DOHH2 (cell line): ENCODE measurements at regions not wholly inside any gene's neighbourhood (a gene's known extent, or its start where the extent isn't known, plus 50 kb on each side); places are given as distances from the start of the nearest gene placed in this dataset.

Experiments used
- H3F3A ChIP-seq: fragments of 200-600 bp; sonication (generic), shearing (Covaris generic); 2 replicates; pipeline ENCODE4 v1.6.0; 2016; ENCODE audit warnings: antibody characterized with exemption, mild to moderate bottlenecking; ENCODE audit not compliant: control insufficient read depth, insufficient read depth
- H3K27ac ChIP-seq: fragments of 200-600 bp; sonication (generic); 2 replicates; pipeline ENCODE4 v1.5.1; 2014; ENCODE audit warnings: low read depth, mild to moderate bottlenecking, low read length, moderate library complexity
- H3K27me3 ChIP-seq: fragments of 200-600 bp; sonication (generic); 2 replicates; pipeline ENCODE4 v1.6.1; 2014; ENCODE audit warnings: mild to moderate bottlenecking, low read length, mixed read lengths; ENCODE audit not compliant: control insufficient read depth
- H3K36me3 ChIP-seq: fragments of 200-600 bp; sonication (generic); 2 replicates; pipeline ENCODE4 v1.6.1; 2014; ENCODE audit warnings: mild to moderate bottlenecking, low read length, moderate library complexity, mixed read lengths; ENCODE audit not compliant: control insufficient read depth
- H3K4me1 ChIP-seq: fragments of 200-600 bp; sonication (generic); 2 replicates; pipeline ENCODE4 v1.6.1; 2014; ENCODE audit warnings: mild to moderate bottlenecking, low read length, mixed read lengths; ENCODE audit not compliant: control insufficient read depth
- H3K4me2 ChIP-seq: fragments of 200-600 bp; sonication (generic); 2 replicates; pipeline ENCODE4 v1.6.0; 2014; ENCODE audit warnings: mild to moderate bottlenecking, low read length, moderate library complexity
- H3K4me3 ChIP-seq: fragments of 200-600 bp; sonication (generic); 2 replicates; pipeline ENCODE4 v1.5.1; 2014; ENCODE audit warnings: mild to moderate bottlenecking, low read length, mixed read lengths
- H3K79me2 ChIP-seq: fragments of 200-600 bp; sonication (generic); 2 replicates; pipeline ENCODE4 v1.6.1; 2014; ENCODE audit warnings: mild to moderate bottlenecking, low read length, mixed read lengths; ENCODE audit not compliant: control insufficient read depth
- H3K9me2 ChIP-seq: fragments of 200-600 bp; sonication (generic); replicated peaks from 2 replicates; pipeline ENCODE4 v1.6.1; 2014; ENCODE audit warnings: mild to moderate bottlenecking, low read length, mixed read lengths; ENCODE audit not compliant: control insufficient read depth
- H3K9me3 ChIP-seq: fragments of 200-600 bp; sonication (generic); 2 replicates; pipeline ENCODE4 v1.6.1; 2014; ENCODE audit warnings: antibody characterized with exemption, low read length, mixed read lengths; ENCODE audit not compliant: control insufficient read depth, insufficient read depth
- H4K20me1 ChIP-seq: fragments of 200-600 bp; sonication (generic); 2 replicates; pipeline ENCODE4 v1.6.0; 2014; ENCODE audit warnings: low read depth, mild to moderate bottlenecking, antibody characterized with exemption, low read length, moderate library complexity; ENCODE audit not compliant: control insufficient read depth, insufficient read depth
- EZH2phosphoT487 ChIP-seq: fragments of 200-600 bp; sonication (generic); IDR thresholded peaks from 2 replicates; pipeline ENCODE4 v1.6.1; 2017; ENCODE audit warnings: borderline replicate concordance, mild to moderate bottlenecking, antibody characterized with exemption, low read length, moderate library complexity, mixed read lengths
- TF ChIP-seq, protein P1 (sequence below): fragments of 200-600 bp; sonication (generic); IDR thresholded peaks from one replicate; pipeline ENCODE4 v1.5.1; 2014; ENCODE audit warnings: antibody characterized with exemption, mild to moderate bottlenecking, low read depth, low read length; ENCODE audit not compliant: poor library complexity, severe bottlenecking

DNA sequence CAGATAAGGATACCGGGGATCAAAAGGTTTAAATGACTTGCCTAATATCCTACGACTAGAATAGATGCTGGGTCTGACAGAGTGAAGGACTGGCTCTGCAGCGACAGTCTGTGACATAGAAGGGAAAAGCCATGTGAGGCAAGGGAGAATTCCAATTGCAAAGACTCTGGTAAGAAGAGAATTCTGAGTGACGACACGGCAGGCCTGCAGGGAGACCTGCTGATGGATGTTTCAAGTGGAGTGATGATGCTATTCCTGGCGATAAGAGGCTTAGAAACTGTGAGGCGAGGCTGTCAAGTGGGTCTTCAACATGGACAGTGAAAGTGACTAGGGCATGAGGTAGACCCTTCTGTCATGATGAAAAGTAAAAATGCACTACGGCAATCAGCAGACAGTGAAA, 176.6 kb upstream of the PBX1 start:
- no peaks in the 10 kb centered on the region for H3K36me3 ChIP-seq
- TF ChIP-seq, protein P1, sequence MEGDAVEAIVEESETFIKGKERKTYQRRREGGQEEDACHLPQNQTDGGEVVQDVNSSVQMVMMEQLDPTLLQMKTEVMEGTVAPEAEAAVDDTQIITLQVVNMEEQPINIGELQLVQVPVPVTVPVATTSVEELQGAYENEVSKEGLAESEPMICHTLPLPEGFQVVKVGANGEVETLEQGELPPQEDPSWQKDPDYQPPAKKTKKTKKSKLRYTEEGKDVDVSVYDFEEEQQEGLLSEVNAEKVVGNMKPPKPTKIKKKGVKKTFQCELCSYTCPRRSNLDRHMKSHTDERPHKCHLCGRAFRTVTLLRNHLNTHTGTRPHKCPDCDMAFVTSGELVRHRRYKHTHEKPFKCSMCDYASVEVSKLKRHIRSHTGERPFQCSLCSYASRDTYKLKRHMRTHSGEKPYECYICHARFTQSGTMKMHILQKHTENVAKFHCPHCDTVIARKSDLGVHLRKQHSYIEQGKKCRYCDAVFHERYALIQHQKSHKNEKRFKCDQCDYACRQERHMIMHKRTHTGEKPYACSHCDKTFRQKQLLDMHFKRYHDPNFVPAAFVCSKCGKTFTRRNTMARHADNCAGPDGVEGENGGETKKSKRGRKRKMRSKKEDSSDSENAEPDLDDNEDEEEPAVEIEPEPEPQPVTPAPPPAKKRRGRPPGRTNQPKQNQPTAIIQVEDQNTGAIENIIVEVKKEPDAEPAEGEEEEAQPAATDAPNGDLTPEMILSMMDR = no peak
- TF ChIP-seq EZH2phosphoT487 = no peak
- H3K27me3 ChIP-seq = no peaks in the 10 kb centered on the region

DNA sequence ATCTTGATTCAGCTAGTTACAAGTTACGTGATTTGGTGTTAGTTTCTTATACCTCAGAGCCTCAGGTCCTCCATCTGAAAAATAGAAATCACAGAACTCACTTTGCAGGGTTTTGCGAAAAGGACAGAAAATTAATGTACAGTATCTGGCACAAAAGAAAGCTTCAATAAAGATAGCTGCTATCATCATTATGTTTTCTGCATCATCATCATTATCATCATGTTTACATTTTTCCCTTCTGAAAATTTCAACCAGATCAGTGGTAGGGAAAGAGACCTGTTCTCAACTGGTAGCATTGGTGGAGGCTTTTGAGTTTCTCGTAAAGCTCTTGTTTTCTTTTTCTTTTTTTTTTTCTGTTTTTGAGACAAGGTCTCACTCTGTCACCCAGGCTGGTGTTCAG, 174.7 kb upstream of the PBX1 start:
- H3K4me3 ChIP-seq = no peak overlapping the region
- H3K9me3 ChIP-seq = no peaks in the 10 kb centered on the region
- H3K27ac ChIP-seq = no peak overlapping the region
- no peaks in the 10 kb centered on the region for H3K4me1 ChIP-seq
- H3F3A ChIP-seq = no peaks in the 10 kb centered on the region
- H3K36me3 ChIP-seq = no peaks in the 10 kb centered on the region
- H3K4me2 ChIP-seq = no peak overlapping the region
- no peaks in the 10 kb centered on the region for H3K27me3 ChIP-seq
- no peaks in the 10 kb centered on the region for H4K20me1 ChIP-seq
- no peaks in the 10 kb centered on the region for H3K9me2 ChIP-seq
- H3K79me2 ChIP-seq = no peaks in the 10 kb centered on the region
- TF ChIP-seq EZH2phosphoT487 = no peak
- TF ChIP-seq, protein P1 = no peak

More for the DNA sequence above, 176.6 kb upstream of the PBX1 start:
- H3K27ac ChIP-seq = no peak overlapping the region
- H3K9me3 ChIP-seq = no peaks in the 10 kb centered on the region
- H3K4me2 ChIP-seq = no peak overlapping the region
- no peaks in the 10 kb centered on the region for H3K79me2 ChIP-seq
- H3K9me2 ChIP-seq = no peaks in the 10 kb centered on the region
- H3K4me3 ChIP-seq = no peak overlapping the region
- H4K20me1 ChIP-seq = no peaks in the 10 kb centered on the region
- H3F3A ChIP-seq = no peaks in the 10 kb centered on the region
- no peaks in the 10 kb centered on the region for H3K4me1 ChIP-seq

DNA sequence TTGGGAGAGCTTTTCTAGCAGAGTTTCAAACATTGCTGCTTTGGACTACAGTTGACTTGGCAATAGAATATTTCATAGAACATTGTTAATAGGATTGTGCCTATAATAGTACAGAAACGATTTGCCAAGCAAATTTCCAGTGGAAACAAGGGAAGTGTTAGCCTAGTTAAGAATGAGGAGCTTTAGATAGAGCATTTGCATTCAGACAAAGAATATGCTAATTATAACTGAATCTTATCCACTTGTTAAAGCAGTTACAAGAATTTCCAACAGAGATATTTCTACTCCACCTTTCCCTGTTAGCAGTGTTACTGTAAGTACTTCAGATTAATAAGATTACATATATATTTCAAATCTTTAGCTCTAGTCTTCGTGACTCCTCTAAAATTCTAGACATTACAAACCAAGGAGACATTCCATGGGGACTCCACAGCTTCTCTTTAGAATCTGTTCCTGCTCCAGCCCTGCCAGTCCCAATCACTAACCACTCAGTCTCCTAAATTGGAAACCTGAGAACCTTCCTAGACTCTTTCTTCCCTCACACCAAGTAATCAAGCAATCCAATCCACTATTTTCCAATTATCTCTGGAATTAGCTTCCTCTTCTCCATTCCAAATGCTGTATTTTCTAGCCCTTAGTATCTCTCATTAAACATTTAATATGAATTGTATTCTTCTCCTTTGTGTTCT, 141.8 kb upstream of the PBX1 start:
- H3K9me2 ChIP-seq = no peaks in the 10 kb centered on the region
- no peaks in the 10 kb centered on the region for H3K27me3 ChIP-seq
- H3K4me1 ChIP-seq = no peaks in the 10 kb centered on the region
- H3K27ac ChIP-seq = no peak overlapping the region
- H3K4me2 ChIP-seq = no peak overlapping the region
- H4K20me1 ChIP-seq = no peaks in the 10 kb centered on the region
- no peak overlapping the region for H3K4me3 ChIP-seq
- H3F3A ChIP-seq = no peaks in the 10 kb centered on the region
- H3K9me3 ChIP-seq = no peaks in the 10 kb centered on the region
- H3K36me3 ChIP-seq = no peaks in the 10 kb centered on the region
- H3K79me2 ChIP-seq = no peaks in the 10 kb centered on the region
- TF ChIP-seq EZH2phosphoT487 = no peak
- TF ChIP-seq, protein P1 = no peak
